AG08396 (cell line): ENCODE measurements at regions not wholly inside any gene's neighbourhood (a gene's known extent, or its start where the extent isn't known, plus 50 kb on each side); places are given as distances from the start of the nearest gene placed in this dataset.

Source experiments
- DNase-seq: peaks from one replicate; pipeline ENCODE4 v3.0.0; 2012; ENCODE audit warnings: low spot score, mixed read lengths

DNA sequence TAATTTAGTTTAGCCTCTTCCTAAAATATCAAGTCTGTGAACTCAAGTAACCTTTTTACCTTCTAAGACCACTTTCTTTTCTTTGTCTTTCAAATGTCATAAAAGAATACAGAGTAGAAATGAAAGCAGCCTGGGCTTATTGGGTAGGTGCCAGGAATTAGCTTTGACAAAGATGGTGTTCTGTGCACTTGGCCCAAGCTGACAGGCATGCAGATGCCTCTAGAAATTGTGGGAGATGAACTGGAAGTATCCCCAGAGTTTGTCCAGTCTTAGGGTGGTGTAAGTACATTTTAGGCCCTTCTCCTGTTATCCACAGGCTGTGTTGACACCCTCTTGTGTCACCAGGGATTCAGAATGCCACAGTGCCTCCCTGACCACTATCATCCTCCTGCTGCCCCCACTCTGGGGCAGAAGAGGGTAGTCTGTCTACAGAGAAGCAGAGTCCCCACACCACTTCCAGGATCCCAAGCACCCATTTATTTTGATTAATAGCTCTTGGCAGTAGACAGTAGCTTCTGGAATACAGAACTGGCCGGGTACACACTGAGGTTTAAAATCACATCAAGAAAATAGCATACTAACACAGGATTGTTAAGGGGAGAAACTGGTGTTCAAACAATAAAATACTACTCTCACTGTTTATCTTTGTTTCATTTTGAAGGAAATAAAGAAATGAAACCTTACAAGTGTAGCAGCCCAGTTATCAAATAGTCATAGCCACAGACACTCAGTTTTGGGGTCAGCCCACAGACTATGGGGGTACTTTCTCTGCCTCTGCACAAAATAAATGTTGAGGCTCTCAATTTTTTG lies 343.2 kb downstream of the KCNRG start:
- DNase-seq, result no peak

DNA sequence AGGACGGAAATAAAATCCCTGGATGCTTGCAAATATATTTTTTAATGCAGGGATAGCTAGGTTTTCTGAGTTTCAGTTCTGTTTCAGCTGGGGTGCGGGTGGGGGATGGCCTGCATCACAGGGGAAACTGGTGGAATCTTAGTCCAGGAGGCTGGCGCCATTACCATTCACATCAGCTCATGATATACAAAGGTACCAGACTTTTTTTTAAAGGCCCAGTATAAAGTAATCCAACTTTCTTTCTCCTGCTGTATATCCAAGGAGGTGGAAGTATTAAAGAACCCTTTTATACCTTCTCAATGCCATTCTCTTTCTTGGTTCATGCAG lies 343.8 kb downstream of the KCNRG start:
- DNase-seq, result no peak

- DNase-seq, result no peak
Measured at GRCh38 chr13:50359779-50360178, 344.5 kb downstream of the KCNRG start.

DNA sequence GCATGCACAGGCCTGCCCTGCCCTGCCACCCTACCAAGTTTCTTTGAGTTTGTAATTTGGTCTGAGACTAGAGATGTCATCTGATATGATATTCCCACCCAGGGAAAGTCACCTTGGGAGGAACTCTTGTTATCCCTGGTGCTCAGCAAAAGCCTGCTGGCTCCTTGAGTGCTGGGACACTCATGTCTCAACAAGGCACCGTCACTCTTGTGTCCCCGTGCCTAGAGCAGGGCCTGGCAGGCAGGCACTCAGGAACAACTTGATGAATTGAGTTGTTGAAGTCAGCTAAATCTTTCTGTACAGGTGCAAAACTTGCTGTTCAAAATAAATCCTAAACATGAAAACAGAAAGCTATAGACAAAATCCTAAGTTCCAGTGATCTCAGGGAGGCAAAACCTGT lies 345.4 kb downstream of the KCNRG start:
- DNase-seq, result no peak

GRCh38 chr13:50361282-50361681 lies 346.0 kb downstream of the KCNRG start:
- no peak for DNase-seq

DNA sequence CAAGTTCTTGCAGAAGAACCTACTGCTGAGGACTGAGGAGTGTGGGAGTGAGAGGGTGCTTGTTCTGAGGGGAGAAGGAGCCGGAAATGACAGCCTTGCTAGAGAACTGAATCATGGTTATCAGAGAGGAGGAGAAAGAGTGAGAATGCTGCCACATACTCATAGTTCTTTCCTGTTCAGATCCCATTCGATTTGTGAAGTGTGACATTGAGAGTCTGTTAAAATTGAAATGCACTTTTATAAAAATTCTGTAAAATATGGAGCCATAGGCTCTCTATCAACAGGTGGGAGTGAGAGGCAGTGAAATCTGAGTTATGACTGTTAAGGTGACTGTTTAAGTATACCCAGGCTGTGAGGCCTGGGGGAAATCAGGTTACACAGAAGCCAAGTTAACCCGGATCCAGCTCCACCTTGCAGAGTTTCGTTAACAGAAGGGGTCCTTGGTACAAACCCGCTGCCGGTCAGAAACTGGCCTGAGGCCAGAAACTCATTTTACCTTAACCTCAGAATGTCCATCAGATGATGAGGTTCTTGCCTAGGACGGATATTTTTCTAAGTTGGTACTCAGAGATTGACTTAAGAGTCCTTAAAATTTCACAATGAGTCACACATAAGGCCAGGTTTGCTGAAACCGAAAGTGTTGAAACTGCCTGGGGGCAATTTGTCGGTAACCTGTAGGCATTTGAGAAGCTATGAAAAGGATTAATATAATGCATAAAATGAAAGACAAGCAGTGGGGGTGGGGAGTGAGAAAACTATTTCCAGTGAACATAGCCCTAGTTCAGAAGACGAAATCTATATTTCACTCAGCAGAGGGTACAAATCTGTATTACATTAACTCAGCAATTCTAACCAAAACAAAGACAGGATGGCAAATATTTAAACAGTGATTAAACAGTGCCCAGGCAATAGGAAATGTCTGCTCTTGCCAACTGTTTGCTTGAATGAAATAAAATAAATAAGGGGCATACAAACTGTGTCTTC lies 350.5 kb downstream of the KCNRG start:
- no peak for DNase-seq

GRCh38 chr13:50366488-50367174 lies 351.4 kb downstream of the KCNRG start:
- DNase-seq, result no peak

DNA sequence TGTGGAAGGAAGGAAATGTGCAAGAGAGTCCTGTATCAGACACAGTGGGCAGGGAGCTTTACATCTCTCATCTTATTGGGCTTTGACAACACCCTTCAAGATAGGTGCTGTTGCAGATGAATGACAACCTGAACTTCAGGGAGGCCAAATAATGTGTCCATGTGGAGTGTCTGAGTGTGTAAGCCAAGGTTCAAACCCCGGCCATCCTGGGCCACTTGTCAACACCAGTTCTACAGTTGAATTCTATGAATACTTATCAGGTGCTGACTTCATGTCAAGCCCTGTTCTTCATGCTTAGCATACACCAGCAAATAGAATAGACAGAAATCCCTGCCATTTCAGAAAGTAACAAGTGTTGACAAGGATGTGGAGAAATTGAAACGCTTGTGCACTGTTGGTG lies 354.4 kb downstream of the KCNRG start:
- no peak for DNase-seq

DNA sequence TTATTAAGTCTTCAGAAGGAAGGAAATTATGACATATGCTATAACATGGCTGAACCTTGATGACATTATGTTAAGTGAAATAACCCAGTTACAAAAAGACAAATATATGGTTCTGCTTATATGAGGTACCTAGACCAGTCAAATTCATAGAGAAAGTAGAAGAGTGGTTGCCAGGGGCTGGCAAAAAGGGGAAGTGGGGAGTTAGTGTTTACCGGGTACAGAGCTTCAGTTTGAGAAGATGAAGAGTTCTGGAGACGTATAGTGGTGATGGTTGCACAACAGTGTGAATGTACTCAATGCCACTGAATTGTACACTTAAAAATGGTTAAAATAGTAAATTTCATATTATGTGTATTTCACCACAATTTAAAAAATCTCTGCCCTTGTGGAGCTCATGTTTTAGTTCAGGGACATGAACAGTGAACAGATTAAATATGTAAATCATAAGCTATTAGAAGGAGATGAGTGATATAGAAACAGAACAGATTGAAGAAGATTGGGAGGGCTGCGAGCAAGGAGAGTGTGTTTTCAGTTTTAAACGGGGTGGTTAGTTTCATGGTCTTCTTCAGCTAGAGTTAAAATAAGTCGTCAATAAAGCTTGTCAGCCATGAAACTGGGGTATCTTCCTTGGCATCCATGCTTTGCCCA lies 355.2 kb downstream of the KCNRG start:
- no peak for DNase-seq

- DNase-seq, result no peak
Measured at GRCh38 chr13:50374517-50374916, 359.3 kb downstream of the KCNRG start.

- DNase-seq, result peak; percentile 48
Measured at GRCh38 chr13:50375792-50376191, 360.5 kb downstream of the KCNRG start.

- no peak for DNase-seq
Measured at GRCh38 chr13:50376895-50377575, 361.8 kb downstream of the KCNRG start.

DNA sequence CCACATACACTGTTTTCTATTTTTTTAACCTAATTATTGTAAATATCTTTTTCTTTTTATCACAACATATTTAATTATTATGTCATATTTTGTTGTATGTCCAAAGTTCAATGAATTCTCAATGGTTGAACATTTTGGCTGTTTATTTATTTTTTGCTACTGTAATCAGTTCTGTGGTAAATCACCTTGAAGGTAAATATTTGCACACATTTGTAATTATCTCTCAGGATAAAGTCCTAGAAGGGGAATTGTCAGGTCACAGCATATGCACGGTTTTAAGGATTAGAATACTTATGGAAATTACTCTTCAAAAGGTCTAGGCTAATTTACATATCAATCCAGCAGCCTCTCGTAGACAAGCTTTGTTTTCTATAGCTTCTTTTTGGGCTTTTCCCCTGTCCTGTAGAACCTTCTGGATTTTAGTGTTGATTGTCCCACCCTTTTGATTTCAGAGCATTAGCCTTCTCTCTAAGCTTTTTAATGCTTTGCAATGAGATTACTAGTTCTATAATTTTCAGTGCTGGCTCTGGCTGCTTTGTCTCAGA lies 362.6 kb downstream of the KCNRG start:
- DNase-seq, result no peak

GRCh38 chr13:50378509-50379044 lies 363.3 kb downstream of the KCNRG start:
- no peak for DNase-seq

DNA sequence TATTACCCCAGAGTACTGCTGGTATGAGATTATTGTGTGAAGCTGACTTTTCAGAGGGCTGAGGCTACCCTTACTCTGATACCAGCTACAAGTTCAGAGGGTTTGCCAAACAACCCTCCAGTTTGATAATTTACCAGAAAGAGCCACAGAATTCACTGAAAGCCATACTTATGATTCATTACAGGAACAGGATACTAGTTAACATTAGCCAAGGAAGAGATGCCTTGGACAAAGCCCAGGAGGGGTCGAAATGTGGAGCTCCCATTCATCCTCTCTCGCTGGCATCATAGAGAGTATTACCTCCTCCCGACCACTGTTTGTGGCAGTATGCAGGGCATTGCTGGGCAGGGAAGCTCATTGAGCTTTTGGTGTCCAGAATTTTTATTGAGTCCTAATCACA lies 364.3 kb downstream of the KCNRG start:
- DNase-seq, result no peak

DNA sequence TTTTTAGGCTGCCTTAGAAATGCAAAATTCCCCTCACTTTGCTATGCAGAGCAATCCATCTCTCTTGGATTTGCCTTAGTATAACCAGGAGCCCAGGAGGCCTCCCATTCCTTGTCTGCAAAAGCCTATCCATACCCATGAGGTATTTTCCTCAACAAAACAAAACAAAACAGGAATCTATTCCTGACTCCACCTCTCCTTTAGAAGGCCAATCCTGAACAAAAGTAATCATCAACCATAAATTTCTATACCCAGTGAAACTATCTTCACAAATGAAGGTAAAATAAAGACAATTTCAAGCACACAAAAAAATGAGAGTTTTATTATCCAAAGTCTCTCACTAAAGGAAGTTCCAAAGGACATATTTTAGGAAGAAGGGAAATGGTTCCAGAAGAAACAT lies 365.7 kb downstream of the KCNRG start:
- no peak for DNase-seq

DNA sequence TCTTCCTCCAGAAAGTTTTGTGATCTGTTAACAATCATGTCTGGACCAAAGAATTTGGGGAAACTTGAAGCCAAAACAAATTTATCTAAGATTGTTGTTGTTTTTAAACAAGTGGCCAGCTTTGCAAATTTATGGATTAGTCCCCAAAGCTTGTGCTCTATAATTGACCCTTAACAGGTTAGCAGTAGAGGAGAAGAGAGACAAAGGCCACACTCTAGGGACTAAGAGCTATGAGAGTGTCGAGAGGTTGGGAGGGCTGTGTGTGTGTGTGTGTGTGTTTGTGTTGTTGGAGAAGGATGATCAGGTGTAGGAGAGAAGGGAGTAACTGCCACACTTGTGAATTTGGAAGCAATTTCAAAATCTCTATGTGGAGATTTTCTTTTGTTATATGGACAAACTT lies 367.3 kb downstream of the KCNRG start:
- DNase-seq, result no peak

- no peak for DNase-seq
Measured at GRCh38 chr13:50382951-50383350, 367.7 kb downstream of the KCNRG start.

- DNase-seq, result no peak
Measured at GRCh38 chr13:50384724-50385123, 369.5 kb downstream of the KCNRG start.

DNA sequence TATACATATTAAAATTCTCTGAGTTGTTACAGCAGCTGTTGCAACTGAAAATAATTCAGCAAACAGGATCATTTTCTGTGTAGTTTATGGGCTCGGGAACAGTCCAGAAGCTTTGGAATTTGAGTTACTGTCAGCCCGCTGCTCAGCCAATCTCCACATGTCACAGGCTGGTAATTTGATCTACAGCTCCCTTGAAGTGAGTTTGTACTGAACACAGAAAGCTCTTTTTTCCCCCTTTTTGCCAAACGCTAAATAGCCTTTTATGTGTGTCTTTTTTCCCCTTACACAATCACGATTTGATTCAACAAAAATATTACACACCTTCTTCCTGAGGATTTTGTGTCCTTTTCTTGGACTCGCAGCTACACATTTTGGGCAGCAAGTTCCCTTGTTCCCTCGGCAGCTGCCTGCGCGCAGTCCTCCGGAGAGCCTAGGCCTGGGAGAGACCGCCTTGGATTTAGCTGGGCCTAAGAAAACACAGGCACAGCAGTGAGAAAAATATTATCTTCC lies 371.4 kb downstream of the KCNRG start:
- peak; percentile 47 for DNase-seq
